Natural killer cell (primary cell): ENCODE measurements at regions not wholly inside any gene's neighbourhood (a gene's known extent, or its start where the extent isn't known, plus 50 kb on each side); places are given as distances from the start of the nearest gene placed in this dataset.
A peak's percentile ranks its signal among the peaks of the same experiment; 100 is the strongest.

ENCODE experiments used
- ATAC-seq, 3 donors: fragments of 150-1000 bp in 2 of 3; fragments of 200-7000 bp in 1 of 3; cut with Tn5 transposase; 1 replicate in 1 of 3; 2 replicates in 2 of 3; pipeline ENCODE4 v1.10.0; 2021; ENCODE audit warnings: mild to moderate bottlenecking in 2 of 3, moderate library complexity in 2 of 3
- DNase-seq, 2 donors: peaks; one replicate each; pipeline versions ENCODE4 v3.0.0 to v3.0.0-alpha.2; 2013 to 2021; ENCODE audit warnings: mixed read lengths in 1 of 2
- H3K27ac ChIP-seq: one replicate; pipeline ENCODE4 v1.5.1; 2013; ENCODE audit warnings: mild to moderate bottlenecking, low read length
- H3K27me3 ChIP-seq: one replicate; pipeline ENCODE4 v1.6.1; 2013; ENCODE audit warnings: low read length; ENCODE audit not compliant: control insufficient read depth, insufficient read depth
- H3K36me3 ChIP-seq: one replicate; pipeline ENCODE4 v1.6.1; 2013; ENCODE audit warnings: low read length; ENCODE audit not compliant: control insufficient read depth, insufficient read depth
- H3K4me1 ChIP-seq: one replicate; pipeline ENCODE4 v1.6.1; 2013; ENCODE audit warnings: low read length; ENCODE audit not compliant: control insufficient read depth, insufficient read depth
- H3K4me3 ChIP-seq: one replicate; pipeline ENCODE4 v1.5.1; 2013; ENCODE audit warnings: low read length
- H3K9me3 ChIP-seq: one replicate; pipeline ENCODE4 v1.6.1; 2013; ENCODE audit warnings: low read length; ENCODE audit not compliant: control insufficient read depth, insufficient read depth
- H3K27ac Mint-ChIP-seq, 2 donors: one replicate each; pipeline ENCODE4 v1.8.0; 2022; ENCODE audit warnings: mild to moderate bottlenecking in 2 of 2, mixed read lengths in 2 of 2, moderate library complexity in 1 of 2
- H3K27me3 Mint-ChIP-seq, 2 donors: one replicate each; pipeline ENCODE4 v1.8.0; 2022; ENCODE audit warnings: low read depth in 2 of 2, mixed read lengths in 2 of 2
- H3K36me3 Mint-ChIP-seq: one replicate; pipeline ENCODE4 v1.8.0; 2022; ENCODE audit warnings: mixed read lengths
- H3K4me1 Mint-ChIP-seq, 2 donors: one replicate each; pipeline ENCODE4 v1.8.0; 2022; ENCODE audit warnings: mixed read lengths in 2 of 2
- H3K4me3 Mint-ChIP-seq: one replicate; pipeline ENCODE4 v1.8.0; 2022; ENCODE audit warnings: mild to moderate bottlenecking, moderate library complexity, mixed read lengths
- H3K9me3 Mint-ChIP-seq, 2 donors: one replicate each; pipeline ENCODE4 v1.8.0; 2022; ENCODE audit warnings: mixed read lengths in 2 of 2
- CTCF ChIP-seq: fragments of 200-600 bp; IDR thresholded peaks from one replicate; pipeline ENCODE4 v1.8.0; 2022; ENCODE audit warnings: antibody characterized with exemption
- WGBS: methylation state at CpG from one replicate; pipeline ENCODE4 v1.1.7; 2013; ENCODE audit warnings: missing lambda C conversion rate; ENCODE audit not compliant: insufficient coverage; 5-methylcytosine and 5-hydroxymethylcytosine counted together
- intact Hi-C: fragments of 100-400 bp; cut with micrococcal nuclease; formaldehyde crosslinking; loops from one replicate; pipeline ENCODE4 v1.14.2; 2022

- peaks cover 29 to 33% of the 10 kb centered on the region in 2 donors for H3K4me1 Mint-ChIP-seq
Observed at GRCh38 chr15:20353966-20354883, 187.4 kb downstream of the GOLGA6L6 start.

GRCh38 chr15:20352241-20353200, 189.1 kb downstream of the GOLGA6L6 start:
- H3K4me3 Mint-ChIP-seq: no peak overlapping the region
- no peak for TF ChIP-seq CTCF
- H3K4me1 ChIP-seq: peaks cover 39% of the 10 kb centered on the region
- no peaks in the 10 kb centered on the region for H3K27me3 ChIP-seq
- H3K36me3 ChIP-seq: no peaks in the 10 kb centered on the region
- H3K27me3 Mint-ChIP-seq: peaks cover 0 to 16% of the 10 kb centered on the region in 2 donors
- no peak overlapping the region for H3K27ac ChIP-seq
- H3K36me3 Mint-ChIP-seq: no peaks in the 10 kb centered on the region
- H3K4me3 ChIP-seq: no peak overlapping the region
- peaks cover 29 to 33% of the 10 kb centered on the region in 2 donors for H3K4me1 Mint-ChIP-seq
- H3K27ac Mint-ChIP-seq: no peak overlapping the region
- H3K9me3 Mint-ChIP-seq: no peaks in the 10 kb centered on the region
- WGBS: 79% methylated on average over 17 of the region's 17 CpGs
- no peaks in the 10 kb centered on the region for H3K9me3 ChIP-seq
- intact Hi-C loops: loop anchor here (1.0 kb wide), 1 partner anchor 1910 kb away; no protein-coding TSS in a partner anchor
- DNase-seq (peak in 1 of 2 donors; percentile 44), ATAC-seq (no peak)

More at GRCh38 chr15:20353966-20354883, 187.4 kb downstream of the GOLGA6L6 start:
- DNase-seq (peak in 1 of 2 donors; percentile 68), ATAC-seq (peak; percentile 21 to 58 (median 56))
- Histone ChIP-seq H3K4me3 (no peak overlapping the region), H3K36me3 (no peaks in the 10 kb centered on the region), H3K4me1 (peaks cover 39% of the 10 kb centered on the region), H3K27ac (no peak overlapping the region), H3K9me3 (no peaks in the 10 kb centered on the region), H3K27me3 (no peaks in the 10 kb centered on the region)
- Mint-ChIP-seq H3K4me3 (no peak overlapping the region), H3K9me3 (no peaks in the 10 kb centered on the region), H3K27me3 (peaks cover 0 to 16% of the 10 kb centered on the region in 2 donors), H3K27ac (no peak overlapping the region), H3K36me3 (no peaks in the 10 kb centered on the region)
- WGBS: 69% methylated on average over 14 of the region's 14 CpGs
- intact Hi-C loops: loop anchor here (1.0 kb wide), 1 partner anchor 1908 kb away; no protein-coding TSS in a partner anchor
- no peak for TF ChIP-seq CTCF

GRCh38 chr15:20351448-20351971, 190.1 kb downstream of the GOLGA6L6 start:
- H3K36me3 Mint-ChIP-seq: no peaks in the 10 kb centered on the region
- Histone ChIP-seq H3K27ac (no peak overlapping the region), H3K4me1 (peaks cover 36% of the 10 kb centered on the region), H3K27me3 (no peaks in the 10 kb centered on the region), H3K36me3 (no peaks in the 10 kb centered on the region), H3K9me3 (peaks cover 4% of the 10 kb centered on the region), H3K4me3 (no peak overlapping the region)
- no peak overlapping the region for H3K4me3 Mint-ChIP-seq
- WGBS: 71% methylated on average over 9 of the region's 9 CpGs
- peak in 1 of 2 donors; percentile 38 for DNase-seq
- TF ChIP-seq CTCF: no peak
- H3K9me3 Mint-ChIP-seq: no peaks in the 10 kb centered on the region
- no peak for ATAC-seq
- peaks cover 25 to 27% of the 10 kb centered on the region in 2 donors for H3K4me1 Mint-ChIP-seq
- H3K27me3 Mint-ChIP-seq: peaks cover 0 to 16% of the 10 kb centered on the region in 2 donors
- H3K27ac Mint-ChIP-seq: no peak overlapping the region
- intact Hi-C loops: no loop called here
